ENCODE measurements at regions not wholly inside any gene's neighbourhood (a gene's known extent, or its start where the extent isn't known, plus 50 kb on each side); places are given as distances from the start of the nearest gene placed in this dataset.

DNA sequence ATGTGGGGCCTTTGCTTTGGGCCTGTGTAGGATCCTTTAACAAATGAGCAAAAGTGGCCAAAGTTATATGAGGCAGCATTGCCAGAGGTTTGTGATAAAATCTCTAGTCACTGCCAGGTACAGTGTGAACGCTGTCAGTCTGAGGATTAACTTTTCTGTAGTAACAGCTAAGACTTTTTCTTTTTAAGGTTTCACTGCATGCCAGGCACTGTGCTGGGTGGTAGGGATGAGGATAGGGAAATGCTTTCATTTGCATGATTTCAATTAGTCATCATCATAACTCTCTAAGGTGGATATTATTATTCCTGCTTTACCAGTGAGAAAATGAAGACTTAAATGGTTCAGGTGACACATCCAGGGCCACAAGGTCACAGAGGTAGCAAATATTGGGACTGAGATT, 79.7 kb upstream of the BMPER start:
- TF ChIP-seq, protein P1, sequence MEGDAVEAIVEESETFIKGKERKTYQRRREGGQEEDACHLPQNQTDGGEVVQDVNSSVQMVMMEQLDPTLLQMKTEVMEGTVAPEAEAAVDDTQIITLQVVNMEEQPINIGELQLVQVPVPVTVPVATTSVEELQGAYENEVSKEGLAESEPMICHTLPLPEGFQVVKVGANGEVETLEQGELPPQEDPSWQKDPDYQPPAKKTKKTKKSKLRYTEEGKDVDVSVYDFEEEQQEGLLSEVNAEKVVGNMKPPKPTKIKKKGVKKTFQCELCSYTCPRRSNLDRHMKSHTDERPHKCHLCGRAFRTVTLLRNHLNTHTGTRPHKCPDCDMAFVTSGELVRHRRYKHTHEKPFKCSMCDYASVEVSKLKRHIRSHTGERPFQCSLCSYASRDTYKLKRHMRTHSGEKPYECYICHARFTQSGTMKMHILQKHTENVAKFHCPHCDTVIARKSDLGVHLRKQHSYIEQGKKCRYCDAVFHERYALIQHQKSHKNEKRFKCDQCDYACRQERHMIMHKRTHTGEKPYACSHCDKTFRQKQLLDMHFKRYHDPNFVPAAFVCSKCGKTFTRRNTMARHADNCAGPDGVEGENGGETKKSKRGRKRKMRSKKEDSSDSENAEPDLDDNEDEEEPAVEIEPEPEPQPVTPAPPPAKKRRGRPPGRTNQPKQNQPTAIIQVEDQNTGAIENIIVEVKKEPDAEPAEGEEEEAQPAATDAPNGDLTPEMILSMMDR (IDR thresholded peaks at IDR 0.05), result no peak
- TF ChIP-seq POLR2A (IDR thresholded peaks at IDR 0.05), result no peak
